Activated T-helper 1 cell treated with anti-CD3 and anti-CD28 coated beads, Interleukin-12 subunit alpha, Interleukin-12 subunit beta, Interleukin-2, Interleukin-4 antibody, amounts not matched to agents 30 ng/mL and 10 ng/mL and 1 ng/mL, durations not matched to agents 14 hours and 24 hours and 36 hours (primary cell): ENCODE measurements at regions not wholly inside any gene's neighbourhood (a gene's known extent, or its start where the extent isn't known, plus 50 kb on each side); places are given as distances from the start of the nearest gene placed in this dataset.
A peak's percentile ranks its signal among the peaks of the same experiment; 100 is the strongest.

Source experiments
- DNase-seq: peaks from one replicate; pipeline ENCODE4 v3.0.0; 2021; ENCODE audit warnings: low spot score
- H3K27ac Mint-ChIP-seq: one replicate; pipeline ENCODE4 v1.8.0; 2021; ENCODE audit warnings: mild to moderate bottlenecking, mixed read lengths
- H3K27me3 Mint-ChIP-seq: one replicate; pipeline ENCODE4 v1.8.0; 2022; ENCODE audit warnings: mild to moderate bottlenecking, moderate library complexity, mixed read lengths; ENCODE audit not compliant: insufficient read depth
- H3K36me3 Mint-ChIP-seq: one replicate; pipeline ENCODE4 v1.8.0; 2021; ENCODE audit warnings: low read depth, mixed read lengths
- H3K4me1 Mint-ChIP-seq: one replicate; pipeline ENCODE4 v1.8.0; 2021; ENCODE audit warnings: low read depth, mixed read lengths
- H3K4me3 Mint-ChIP-seq: one replicate; pipeline ENCODE4 v1.8.0; 2021; ENCODE audit warnings: mild to moderate bottlenecking, moderate library complexity, mixed read lengths
- H3K9me3 Mint-ChIP-seq: one replicate; pipeline ENCODE4 v1.8.0; 2021; ENCODE audit warnings: mixed read lengths
- intact Hi-C: fragments of 100-400 bp; cut with micrococcal nuclease; formaldehyde crosslinking; loops from one replicate; pipeline ENCODE4 v1.15.1; 2024

GRCh38 chr1:172760121-172760520, 101.2 kb downstream of the FASLG start:
- Mint-ChIP-seq H3K9me3 (no peaks in the 10 kb centered on the region), H3K27ac (no peak overlapping the region), H3K36me3 (no peaks in the 10 kb centered on the region), H3K27me3 (peaks cover 12% of the 10 kb centered on the region), H3K4me3 (no peak overlapping the region), H3K4me1 (peaks cover 45% of the 10 kb centered on the region)
- DNase-seq, result no peak
- intact Hi-C loops, result loop anchor here (5.0 kb wide), 1 partner anchor 537 kb away; no protein-coding TSS in a partner anchor

GRCh38 chr1:172761581-172762486, 102.9 kb downstream of the FASLG start:
- Mint-ChIP-seq H3K9me3 (no peaks in the 10 kb centered on the region), H3K27ac (peak overlapping the region; percentile 49), H3K4me3 (no peak overlapping the region), H3K4me1 (peaks cover 42% of the 10 kb centered on the region), H3K27me3 (peaks cover 6% of the 10 kb centered on the region), H3K36me3 (no peaks in the 10 kb centered on the region)
- intact Hi-C loops, result loop anchor here (1.0 to 5.0 kb wide), 3 partner anchors 16 to 535 kb away; no protein-coding TSS in a partner anchor
- no peak for DNase-seq

GRCh38 chr1:172763057-172763456, 104.2 kb downstream of the FASLG start:
- no peaks in the 10 kb centered on the region for H3K36me3 Mint-ChIP-seq
- intact Hi-C loops, result loop anchor here (5.0 kb wide), 1 partner anchor 534 kb away; no protein-coding TSS in a partner anchor
- no peak for DNase-seq
- H3K9me3 Mint-ChIP-seq, result no peaks in the 10 kb centered on the region
- H3K4me3 Mint-ChIP-seq, result no peak overlapping the region
- peaks cover 9% of the 10 kb centered on the region for H3K27me3 Mint-ChIP-seq
- no peak overlapping the region for H3K27ac Mint-ChIP-seq
- H3K4me1 Mint-ChIP-seq, result peaks cover 40% of the 10 kb centered on the region

- Mint-ChIP-seq H3K9me3 (no peaks in the 10 kb centered on the region), H3K27ac (no peak overlapping the region), H3K36me3 (no peaks in the 10 kb centered on the region), H3K27me3 (peaks cover 3% of the 10 kb centered on the region), H3K4me1 (peaks cover 38% of the 10 kb centered on the region), H3K4me3 (no peak overlapping the region)
- no peak for DNase-seq
- intact Hi-C loops, result loop anchor here (5.0 kb wide), 1 partner anchor 533 kb away; no protein-coding TSS in a partner anchor
These were observed 105.5 kb downstream of the FASLG start for GRCh38 chr1:172764378-172764777.

GRCh38 chr1:172766462-172766861, 107.6 kb downstream of the FASLG start:
- DNase-seq, result no peak
- intact Hi-C loops, result no loop called here
- no peak overlapping the region for H3K4me3 Mint-ChIP-seq

GRCh38 chr1:172770071-172770470, 111.2 kb downstream of the FASLG start:
- Mint-ChIP-seq H3K9me3 (no peaks in the 10 kb centered on the region), H3K27ac (no peak overlapping the region), H3K36me3 (no peaks in the 10 kb centered on the region), H3K27me3 (peaks cover 3% of the 10 kb centered on the region), H3K4me1 (no peaks in the 10 kb centered on the region), H3K4me3 (no peak overlapping the region)
- DNase-seq, result no peak
- intact Hi-C loops, result no loop called here

More at GRCh38 chr1:172766462-172766861, 107.6 kb downstream of the FASLG start:
- H3K27me3 Mint-ChIP-seq, result peaks cover 3% of the 10 kb centered on the region
- H3K27ac Mint-ChIP-seq, result no peak overlapping the region
- H3K4me1 Mint-ChIP-seq, result peaks cover 26% of the 10 kb centered on the region
- no peaks in the 10 kb centered on the region for H3K9me3 Mint-ChIP-seq
- H3K36me3 Mint-ChIP-seq, result no peaks in the 10 kb centered on the region

GRCh38 chr1:172774561-172774960, 115.7 kb downstream of the FASLG start:
- Mint-ChIP-seq H3K4me3 (no peak overlapping the region), H3K36me3 (no peaks in the 10 kb centered on the region), H3K4me1 (peaks cover 11% of the 10 kb centered on the region), H3K27ac (no peak overlapping the region), H3K9me3 (no peaks in the 10 kb centered on the region), H3K27me3 (peaks cover 15% of the 10 kb centered on the region)
- intact Hi-C loops, result no loop called here
- no peak for DNase-seq

- H3K27ac Mint-ChIP-seq, result no peak overlapping the region
- no peak for DNase-seq
- H3K27me3 Mint-ChIP-seq, result peaks cover 15% of the 10 kb centered on the region
- H3K4me3 Mint-ChIP-seq, result no peak overlapping the region
- no peaks in the 10 kb centered on the region for H3K36me3 Mint-ChIP-seq
- H3K4me1 Mint-ChIP-seq, result peaks cover 11% of the 10 kb centered on the region
- intact Hi-C loops, result no loop called here
- H3K9me3 Mint-ChIP-seq, result no peaks in the 10 kb centered on the region
These were observed 116.7 kb downstream of the FASLG start for GRCh38 chr1:172775606-172776005.

- no peaks in the 10 kb centered on the region for H3K36me3 Mint-ChIP-seq
- intact Hi-C loops, result no loop called here
- H3K27me3 Mint-ChIP-seq, result peaks cover 15% of the 10 kb centered on the region
These were observed 117.2 kb downstream of the FASLG start for GRCh38 chr1:172776071-172776470.

GRCh38 chr1:172777767-172778166, 118.9 kb downstream of the FASLG start:
- H3K36me3 Mint-ChIP-seq, result no peaks in the 10 kb centered on the region
- peaks cover 11% of the 10 kb centered on the region for H3K4me1 Mint-ChIP-seq
- no peak for DNase-seq
- H3K27me3 Mint-ChIP-seq, result peaks cover 16% of the 10 kb centered on the region
- H3K4me3 Mint-ChIP-seq, result no peak overlapping the region
- peaks cover 2% of the 10 kb centered on the region for H3K9me3 Mint-ChIP-seq
- intact Hi-C loops, result loop anchor here (1.0 kb wide), 2 partner anchors 31 to 118 kb away; no protein-coding TSS in a partner anchor
- no peak overlapping the region for H3K27ac Mint-ChIP-seq

More at GRCh38 chr1:172776071-172776470, 117.2 kb downstream of the FASLG start:
- no peak overlapping the region for H3K27ac Mint-ChIP-seq
- no peak for DNase-seq
- H3K4me1 Mint-ChIP-seq, result peaks cover 11% of the 10 kb centered on the region
- H3K4me3 Mint-ChIP-seq, result no peak overlapping the region
- no peaks in the 10 kb centered on the region for H3K9me3 Mint-ChIP-seq

- Mint-ChIP-seq H3K4me1 (peaks cover 11% of the 10 kb centered on the region), H3K27me3 (peaks cover 21% of the 10 kb centered on the region), H3K27ac (no peak overlapping the region), H3K9me3 (peaks cover 9% of the 10 kb centered on the region), H3K4me3 (no peak overlapping the region), H3K36me3 (no peaks in the 10 kb centered on the region)
- no peak for DNase-seq
- intact Hi-C loops, result loop anchor here (1.0 kb wide), 4 partner anchors 32 to 117 kb away; no protein-coding TSS in a partner anchor
These were observed 119.9 kb downstream of the FASLG start for GRCh38 chr1:172778456-172779455.

- Mint-ChIP-seq H3K9me3 (peaks cover 14% of the 10 kb centered on the region), H3K36me3 (no peaks in the 10 kb centered on the region), H3K27me3 (peaks cover 22% of the 10 kb centered on the region), H3K27ac (no peak overlapping the region), H3K4me1 (peaks cover 11% of the 10 kb centered on the region), H3K4me3 (no peak overlapping the region)
- intact Hi-C loops, result loop anchor here (1.0 kb wide), 2 partner anchors 40 to 59 kb away; no protein-coding TSS in a partner anchor
- no peak for DNase-seq
These were observed 120.6 kb downstream of the FASLG start for GRCh38 chr1:172779491-172779890.
